ENCODE measurements at regions not wholly inside any gene's neighbourhood (a gene's known extent, or its start where the extent isn't known, plus 50 kb on each side); places are given as distances from the start of the nearest gene placed in this dataset.

GRCh38 chr7:149627911-149628310 is 130.3 kb upstream of the ZNF746 start:
- TF ChIP-seq CTCF (IDR thresholded peaks at IDR 0.05; ENCODE audit: poor library complexity, severe bottlenecking), result no peak
- DNase-seq (ENCODE audit: low spot score) (no peak), ATAC-seq (ENCODE audit: low read depth) (no peak)
- H3K27me3 ChIP-seq (ENCODE audit: insufficient read depth, poor library complexity, severe bottlenecking), result peaks cover 7% of the 10 kb centered on the region
- peaks cover 5% of the 10 kb centered on the region for H3K4me1 ChIP-seq (ENCODE audit: insufficient read depth, poor library complexity, severe bottlenecking)
- H3K4me3 ChIP-seq (ENCODE audit: severe bottlenecking), result no peak overlapping the region
- H3K9me3 ChIP-seq (ENCODE audit: severe bottlenecking), result no peaks in the 10 kb centered on the region
- no peak overlapping the region for H3K27ac ChIP-seq (ENCODE audit: poor library complexity, severe bottlenecking)
- no peaks in the 10 kb centered on the region for H3K36me3 ChIP-seq (ENCODE audit: low read depth)

- no peak overlapping the region for H3K27ac ChIP-seq (ENCODE audit: poor library complexity, severe bottlenecking)
- TF ChIP-seq CTCF (IDR thresholded peaks at IDR 0.05; ENCODE audit: poor library complexity, severe bottlenecking), result no peak
- no peak for DNase-seq (ENCODE audit: low spot score)
- H3K4me3 ChIP-seq (ENCODE audit: severe bottlenecking), result no peak overlapping the region
- peaks cover 7% of the 10 kb centered on the region for H3K27me3 ChIP-seq (ENCODE audit: insufficient read depth, poor library complexity, severe bottlenecking)
- no peak for ATAC-seq (ENCODE audit: low read depth)
- H3K4me1 ChIP-seq (ENCODE audit: insufficient read depth, poor library complexity, severe bottlenecking), result peaks cover 5% of the 10 kb centered on the region
- peaks cover 8% of the 10 kb centered on the region; the same call in 1 of the 2 replicates for H3K36me3 ChIP-seq (ENCODE audit: low read depth)
- no peaks in the 10 kb centered on the region for H3K9me3 ChIP-seq (ENCODE audit: severe bottlenecking)
Observed at GRCh38 chr7:149626972-149627371, 129.4 kb upstream of the ZNF746 start.

DNA sequence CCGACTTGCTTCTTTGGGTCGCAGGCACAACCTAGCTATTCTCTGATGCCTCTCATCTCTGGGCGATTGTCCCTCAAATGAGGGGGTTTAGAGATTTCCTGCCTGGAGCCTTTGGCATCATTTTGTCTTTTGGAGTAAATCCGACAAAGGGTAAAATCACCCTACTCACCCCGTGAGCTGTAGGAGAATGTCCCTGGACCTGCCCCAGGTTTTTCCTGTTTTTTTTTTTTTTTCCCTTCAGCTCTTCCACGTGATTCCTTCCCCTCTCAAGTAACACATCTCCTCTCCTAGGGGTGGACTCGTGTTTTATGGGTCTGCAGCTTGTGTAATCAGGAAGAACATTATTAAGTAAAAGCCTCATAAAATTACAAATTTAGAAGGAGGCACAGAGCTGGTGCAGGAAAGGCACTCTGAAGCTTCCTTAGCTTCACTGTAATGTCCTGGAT is 128.4 kb upstream of the ZNF746 start:
- H3K27ac ChIP-seq (ENCODE audit: poor library complexity, severe bottlenecking), result no peak overlapping the region
- TF ChIP-seq CTCF (IDR thresholded peaks at IDR 0.05; ENCODE audit: poor library complexity, severe bottlenecking), result no peak
- H3K36me3 ChIP-seq (ENCODE audit: low read depth), result peaks cover 9% of the 10 kb centered on the region
- H3K4me3 ChIP-seq (ENCODE audit: severe bottlenecking), result no peak overlapping the region
- peaks cover 5% of the 10 kb centered on the region for H3K4me1 ChIP-seq (ENCODE audit: insufficient read depth, poor library complexity, severe bottlenecking)
- ATAC-seq (ENCODE audit: low read depth), result no peak
- DNase-seq (ENCODE audit: low spot score), result no peak
- peaks cover 6% of the 10 kb centered on the region for H3K27me3 ChIP-seq (ENCODE audit: insufficient read depth, poor library complexity, severe bottlenecking)
- H3K9me3 ChIP-seq (ENCODE audit: severe bottlenecking), result no peaks in the 10 kb centered on the region

DNA sequence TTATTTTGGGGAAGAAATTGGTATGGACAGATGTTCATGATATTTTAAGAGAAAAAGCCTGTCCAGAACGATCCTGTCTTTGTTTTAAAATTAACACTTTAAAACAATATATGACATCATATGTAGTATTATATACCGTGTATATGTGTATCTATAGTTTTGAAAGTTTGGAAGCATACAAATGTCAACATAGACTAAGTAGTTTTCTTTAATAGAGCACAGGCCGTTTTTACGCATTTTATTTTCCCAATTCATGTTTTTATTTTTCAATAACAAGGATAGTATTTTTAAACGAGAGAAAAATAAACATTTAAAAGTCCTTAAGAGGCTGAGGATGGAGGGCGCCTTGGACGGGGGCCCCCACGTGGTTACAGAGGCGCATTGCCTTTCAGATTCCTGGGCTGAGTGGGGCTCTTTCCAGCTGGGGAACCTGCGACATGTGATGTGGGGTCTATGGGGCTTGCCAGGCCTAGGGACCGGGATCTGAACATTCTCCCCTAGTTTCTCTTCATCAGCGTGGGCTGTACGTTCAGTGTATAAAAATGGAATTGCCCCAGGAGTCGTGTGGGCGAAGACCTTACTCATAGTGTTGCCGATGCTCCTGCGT is 127.8 kb upstream of the ZNF746 start:
- peaks cover 3% of the 10 kb centered on the region for H3K27me3 ChIP-seq (ENCODE audit: insufficient read depth, poor library complexity, severe bottlenecking)
- H3K36me3 ChIP-seq (ENCODE audit: low read depth), result peaks cover 15% of the 10 kb centered on the region
- DNase-seq (ENCODE audit: low spot score), result no peak
- no peak overlapping the region for H3K27ac ChIP-seq (ENCODE audit: poor library complexity, severe bottlenecking)
- TF ChIP-seq CTCF (IDR thresholded peaks at IDR 0.05; ENCODE audit: poor library complexity, severe bottlenecking), result no peak
- ATAC-seq (ENCODE audit: low read depth), result no peak
- no peaks in the 10 kb centered on the region for H3K9me3 ChIP-seq (ENCODE audit: severe bottlenecking)
- peaks cover 5% of the 10 kb centered on the region for H3K4me1 ChIP-seq (ENCODE audit: insufficient read depth, poor library complexity, severe bottlenecking)
- peak overlapping the region; percentile 73 for H3K4me3 ChIP-seq (ENCODE audit: severe bottlenecking)

Measured in RWPE2 (cell line).